SU-DHL-6 (cell line): ENCODE measurements at regions not wholly inside any gene's neighbourhood (a gene's known extent, or its start where the extent isn't known, plus 50 kb on each side); places are given as distances from the start of the nearest gene placed in this dataset.

Experiments
- H2AFZ ChIP-seq: fragments of 200-600 bp; sonication (generic); 2 replicates; pipeline ENCODE4 v1.6.1; 2014; ENCODE audit warnings: low read depth, mild to moderate bottlenecking, moderate library complexity, mixed read lengths, antibody characterized with exemption, low read length; ENCODE audit not compliant: severe bottlenecking
- H3F3A ChIP-seq: fragments of 200-600 bp; shearing (Covaris generic); 2 replicates; pipeline ENCODE4 v1.6.0; 2016; ENCODE audit warnings: antibody characterized with exemption, mild to moderate bottlenecking; ENCODE audit not compliant: insufficient read depth
- H3K27ac ChIP-seq: fragments of 200-600 bp; sonication (generic); 2 replicates; pipeline ENCODE4 v1.5.1; 2016; ENCODE audit warnings: low read depth, mild to moderate bottlenecking, low read length, moderate library complexity, mixed read lengths
- H3K27me3 ChIP-seq: fragments of 200-600 bp; sonication (generic), shearing (Covaris generic); 2 replicates; pipeline ENCODE4 v1.6.0; 2014; ENCODE audit warnings: mild to moderate bottlenecking, low read length
- H3K36me3 ChIP-seq: fragments of 200-600 bp; sonication (generic); 2 replicates; pipeline ENCODE4 v1.6.1; 2014; ENCODE audit warnings: mild to moderate bottlenecking, low read length, mixed read lengths
- H3K4me2 ChIP-seq: fragments of 300-600, 200-600 bp; shearing (Covaris generic), sonication (generic); 2 replicates; pipeline ENCODE4 v1.6.0; 2014; ENCODE audit warnings: low read length, low read depth, mild to moderate bottlenecking; ENCODE audit not compliant: poor library complexity, severe bottlenecking
- H3K4me3 ChIP-seq: fragments of 200-600 bp; sonication (generic); 2 replicates; pipeline ENCODE4 v1.5.1; 2014; ENCODE audit warnings: antibody characterized with exemption, low read length, mild to moderate bottlenecking, mixed read lengths; ENCODE audit not compliant: insufficient read depth, poor library complexity, severe bottlenecking
- H3K79me2 ChIP-seq: fragments of 200-600 bp; sonication (generic); 2 replicates; pipeline ENCODE4 v1.6.1; 2014; ENCODE audit warnings: mild to moderate bottlenecking, low read length, moderate library complexity; ENCODE audit not compliant: insufficient read depth
- H3K9ac ChIP-seq: fragments of 200-600 bp; sonication (generic); 2 replicates; pipeline ENCODE4 v1.7.0; 2014; ENCODE audit warnings: mild to moderate bottlenecking, low read length
- H3K9me2 ChIP-seq: fragments of 200-600 bp; sonication (generic); replicated peaks from 2 replicates; pipeline ENCODE4 v1.6.1; 2014; ENCODE audit warnings: low read length; ENCODE audit not compliant: insufficient read depth
- H3K9me3 ChIP-seq: fragments of 200-600 bp; sonication (generic); 2 replicates; pipeline ENCODE4 v1.6.1; 2014; ENCODE audit warnings: low read length, mixed read lengths; ENCODE audit not compliant: insufficient read depth
- H4K20me1 ChIP-seq: fragments of 200-600 bp; sonication (generic); 2 replicates; pipeline ENCODE4 v1.6.1; 2014; ENCODE audit warnings: low read depth, mild to moderate bottlenecking, antibody characterized with exemption, low read length, moderate library complexity, mixed read lengths
- EZH2phosphoT487 ChIP-seq: fragments of 200-600 bp; sonication (generic), shearing (Covaris generic); conservative IDR thresholded peaks from 2 replicates; pipeline ENCODE4 v1.6.1; 2018; ENCODE audit warnings: mild to moderate bottlenecking, antibody characterized with exemption, low read length, moderate library complexity, mixed read lengths
- TF ChIP-seq, protein P1 (sequence below): fragments of 200-600 bp; sonication (generic); IDR thresholded peaks from one replicate; pipeline ENCODE4 v1.5.1; 2017; ENCODE audit warnings: antibody characterized with exemption, mild to moderate bottlenecking, low read length, moderate library complexity; ENCODE audit not compliant: insufficient read depth, poor library complexity, severe bottlenecking

DNA sequence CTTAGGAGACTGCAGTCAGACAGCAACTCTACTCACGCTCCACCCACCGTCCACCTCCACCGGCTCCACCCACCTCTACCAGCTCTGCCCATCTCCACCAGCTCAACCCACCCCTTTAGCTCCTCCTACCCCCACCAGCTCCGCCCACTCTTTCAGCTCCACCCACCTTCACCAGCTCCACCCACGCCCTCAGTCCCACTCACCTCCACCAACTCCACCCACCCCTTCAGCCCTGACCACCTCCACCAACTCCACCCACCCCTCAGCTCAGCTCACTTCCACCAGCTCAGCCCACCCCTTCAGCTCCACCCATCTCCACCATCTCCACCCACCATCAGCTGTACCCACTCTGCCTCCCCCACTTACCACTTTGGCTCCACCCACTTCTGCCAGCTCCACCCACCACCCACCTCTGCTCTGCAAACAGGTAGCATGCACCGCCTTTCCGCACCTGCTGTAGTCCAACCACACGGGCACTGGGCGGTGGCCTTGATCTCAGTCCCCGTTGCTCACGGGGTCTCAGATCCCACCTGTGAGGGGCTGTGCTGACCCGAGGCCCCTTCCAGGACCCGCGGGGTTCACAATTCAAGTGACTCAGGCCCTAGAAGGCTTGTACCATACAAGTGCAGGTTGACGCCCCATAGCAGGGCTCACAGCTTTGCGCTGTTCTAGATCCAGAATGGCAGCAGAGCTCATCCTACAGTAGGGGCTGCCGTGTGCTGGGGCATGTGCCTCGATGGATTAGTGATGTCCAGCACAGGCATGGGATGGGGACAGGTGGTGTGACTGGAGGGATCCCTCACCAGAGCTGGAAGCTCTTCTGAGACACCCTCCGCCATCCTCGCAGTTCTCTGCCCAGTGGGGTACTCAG lies 77.2 kb upstream of the OTOS start:
- no peaks in the 10 kb centered on the region for H3F3A ChIP-seq
- H3K9me2 ChIP-seq, result no peaks in the 10 kb centered on the region
- no peak overlapping the region for H3K4me2 ChIP-seq
- no peaks in the 10 kb centered on the region for H3K79me2 ChIP-seq
- H3K27me3 ChIP-seq, result no peaks in the 10 kb centered on the region
- TF ChIP-seq EZH2phosphoT487, result no peak
- TF ChIP-seq, protein P1, sequence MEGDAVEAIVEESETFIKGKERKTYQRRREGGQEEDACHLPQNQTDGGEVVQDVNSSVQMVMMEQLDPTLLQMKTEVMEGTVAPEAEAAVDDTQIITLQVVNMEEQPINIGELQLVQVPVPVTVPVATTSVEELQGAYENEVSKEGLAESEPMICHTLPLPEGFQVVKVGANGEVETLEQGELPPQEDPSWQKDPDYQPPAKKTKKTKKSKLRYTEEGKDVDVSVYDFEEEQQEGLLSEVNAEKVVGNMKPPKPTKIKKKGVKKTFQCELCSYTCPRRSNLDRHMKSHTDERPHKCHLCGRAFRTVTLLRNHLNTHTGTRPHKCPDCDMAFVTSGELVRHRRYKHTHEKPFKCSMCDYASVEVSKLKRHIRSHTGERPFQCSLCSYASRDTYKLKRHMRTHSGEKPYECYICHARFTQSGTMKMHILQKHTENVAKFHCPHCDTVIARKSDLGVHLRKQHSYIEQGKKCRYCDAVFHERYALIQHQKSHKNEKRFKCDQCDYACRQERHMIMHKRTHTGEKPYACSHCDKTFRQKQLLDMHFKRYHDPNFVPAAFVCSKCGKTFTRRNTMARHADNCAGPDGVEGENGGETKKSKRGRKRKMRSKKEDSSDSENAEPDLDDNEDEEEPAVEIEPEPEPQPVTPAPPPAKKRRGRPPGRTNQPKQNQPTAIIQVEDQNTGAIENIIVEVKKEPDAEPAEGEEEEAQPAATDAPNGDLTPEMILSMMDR, result no peak
- no peak overlapping the region for H3K4me3 ChIP-seq
- no peak overlapping the region for H3K27ac ChIP-seq
- H4K20me1 ChIP-seq, result no peaks in the 10 kb centered on the region
- no peaks in the 10 kb centered on the region for H3K36me3 ChIP-seq
- H2AFZ ChIP-seq, result no peak overlapping the region
- no peaks in the 10 kb centered on the region for H3K9me3 ChIP-seq
- H3K9ac ChIP-seq, result no peak overlapping the region

DNA sequence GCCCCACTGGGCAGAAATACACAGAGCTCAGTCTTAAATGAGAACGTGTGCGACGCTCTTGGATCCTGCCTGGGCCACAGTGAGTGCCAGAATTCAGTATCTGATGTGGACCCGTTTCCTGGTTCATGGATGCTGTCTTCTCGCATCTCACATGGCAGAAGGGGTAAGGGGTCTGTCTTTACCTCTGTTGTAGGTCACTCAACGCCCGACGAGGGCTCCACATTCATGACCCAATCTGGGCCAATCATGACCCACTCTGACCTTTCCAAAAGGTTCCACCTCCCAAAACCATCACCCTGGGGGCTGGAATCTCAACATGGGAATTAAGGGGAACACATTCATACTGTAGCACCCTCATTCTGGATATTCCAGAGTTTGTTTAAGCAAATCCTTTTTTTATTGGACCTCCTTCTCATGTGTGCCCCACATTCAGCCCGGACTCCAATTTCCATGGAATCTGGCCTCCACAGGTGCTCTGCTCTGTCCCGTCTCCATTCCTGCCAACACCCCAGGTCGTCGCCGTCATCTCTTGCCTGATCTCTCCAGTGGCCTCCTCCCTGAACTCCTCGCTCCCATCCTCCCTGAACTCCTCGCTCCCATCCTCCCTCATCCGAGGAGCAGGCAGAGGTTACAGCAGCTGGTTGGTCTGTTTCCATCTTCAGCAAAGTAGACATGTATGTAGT lies 78.9 kb upstream of the OTOS start:
- Histone ChIP-seq H3K4me3 (no peak overlapping the region), H4K20me1 (no peaks in the 10 kb centered on the region), H2AFZ (no peak overlapping the region), H3K27ac (no peak overlapping the region), H3K4me2 (no peak overlapping the region), H3K9ac (no peak overlapping the region), H3F3A (no peaks in the 10 kb centered on the region), H3K36me3 (no peaks in the 10 kb centered on the region), H3K9me3 (no peaks in the 10 kb centered on the region), H3K79me2 (no peaks in the 10 kb centered on the region), H3K27me3 (no peaks in the 10 kb centered on the region), H3K9me2 (no peaks in the 10 kb centered on the region)
- TF ChIP-seq EZH2phosphoT487, result no peak
- TF ChIP-seq, protein P1, result no peak

DNA sequence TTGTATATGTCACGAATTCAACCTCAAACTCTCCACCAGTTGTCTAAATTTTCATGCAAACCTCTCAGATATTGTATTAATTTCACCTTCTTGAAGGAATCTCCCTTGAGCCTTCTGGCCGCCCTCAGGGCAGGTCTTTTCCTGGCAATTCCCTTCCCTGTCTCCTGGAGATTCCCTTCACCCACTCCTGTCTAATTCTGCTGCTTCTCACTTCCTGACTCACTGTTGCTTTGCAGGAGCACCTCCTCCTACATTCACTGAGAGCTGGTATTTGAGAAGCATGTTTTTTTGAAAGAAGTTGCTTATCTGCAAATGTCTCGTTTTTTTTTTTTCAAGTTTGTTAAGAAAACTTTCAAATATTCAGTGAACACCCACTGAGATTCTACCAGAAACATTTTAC lies 79.9 kb upstream of the OTOS start:
- Histone ChIP-seq H3K36me3 (no peaks in the 10 kb centered on the region), H3K79me2 (no peaks in the 10 kb centered on the region), H2AFZ (no peak overlapping the region), H3F3A (no peaks in the 10 kb centered on the region), H3K4me3 (no peak overlapping the region), H3K4me2 (no peak overlapping the region), H3K27ac (no peak overlapping the region), H4K20me1 (no peaks in the 10 kb centered on the region), H3K27me3 (no peaks in the 10 kb centered on the region), H3K9ac (no peak overlapping the region), H3K9me3 (no peaks in the 10 kb centered on the region), H3K9me2 (no peaks in the 10 kb centered on the region)
- no peak for TF ChIP-seq EZH2phosphoT487
- TF ChIP-seq, protein P1, result no peak
